ENCODE measurements at regions not wholly inside any gene's neighbourhood (a gene's known extent, or its start where the extent isn't known, plus 50 kb on each side); places are given as distances from the start of the nearest gene placed in this dataset.

DNA sequence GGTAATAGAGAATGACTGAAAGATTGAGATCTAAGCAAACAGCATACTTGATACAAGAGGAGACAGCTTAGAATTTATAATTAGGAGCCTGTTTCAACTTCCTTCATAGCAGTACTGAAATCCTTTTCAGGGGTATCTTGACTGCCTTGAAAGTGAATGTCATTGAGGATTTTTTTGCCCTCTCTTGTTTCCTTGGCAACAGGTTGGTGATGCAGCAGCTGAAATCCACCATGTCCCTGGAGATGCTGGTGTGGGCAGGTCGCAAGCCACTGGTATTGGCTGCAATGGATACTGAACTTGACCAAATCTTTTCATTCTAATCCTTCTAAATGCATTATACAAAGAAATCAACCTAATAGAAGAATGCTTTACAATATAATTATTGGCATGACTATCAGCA, 59.3 kb upstream of the GAP43 start:
- no CpG with 5 or more reads among the region's 1 CpG for WGBS, 2 experiments (ENCODE audit: extremely low coverage in 2 of 2, insufficient read length in 1 of 2)
- in situ Hi-C loops (cut with MboI; ENCODE audit: low sequenced_read_pairs) = no loop called here

More for the DNA sequence above, 59.3 kb upstream of the GAP43 start:
- no peak overlapping the region for H2AK9ac ChIP-seq (replicated peaks; ENCODE audit: low read depth, low read length, poor library complexity)
- H2BK20ac ChIP-seq (ENCODE audit: low read depth, low read length) = no peak overlapping the region
- H2AK5ac ChIP-seq (ENCODE audit: low read depth, low read length) = no peak overlapping the region
- H4K8ac ChIP-seq (ENCODE audit: low read depth in 2 of 2, low read length in 2 of 2) = no peak overlapping the region
- H3K56ac ChIP-seq (ENCODE audit: extremely low read depth, insufficient read depth, low read length) = no peak overlapping the region
- H4K20me1 ChIP-seq (ENCODE audit: insufficient read depth, low read length) = no peaks in the 10 kb centered on the region
- H3K14ac ChIP-seq (replicated peaks; ENCODE audit: low read depth, low read length) = no peak overlapping the region
- H3K79me1 ChIP-seq (ENCODE audit: low read depth in 1 of 2, low read length in 2 of 2) = no peaks in the 10 kb centered on the region
- H4K5ac ChIP-seq (ENCODE audit: low read depth, low read length) = no peak overlapping the region
- H3K4me2 ChIP-seq (ENCODE audit: low read depth, low read length) = no peak overlapping the region
- POLR2A ChIA-PET (ENCODE audit: unreplicated experiment) = no interaction called here
- no peak overlapping the region for H3K27ac ChIP-seq (ENCODE audit: insufficient read depth, low read length)
- TF ChIP-seq POLR2A (IDR thresholded peaks at IDR 0.05; ENCODE audit: low read depth, low read length) = no peak
- TF ChIP-seq BHLHE40 (IDR thresholded peaks at IDR 0.05; ENCODE audit: low read depth, low read length) = no peak
- no peak for TF ChIP-seq RCOR1 (IDR thresholded peaks at IDR 0.05; ENCODE audit: insufficient replicate concordance, low read length)
- TF ChIP-seq RFX5 (IDR thresholded peaks at IDR 0.05; ENCODE audit: low read depth, low read length) = no peak
- TF ChIP-seq FOS (IDR thresholded peaks at IDR 0.05; ENCODE audit: low read depth, low read length) = no peak
- TF ChIP-seq CEBPB (IDR thresholded peaks at IDR 0.05; ENCODE audit: low read depth, low read length) = no peak
- TF ChIP-seq, protein P1, sequence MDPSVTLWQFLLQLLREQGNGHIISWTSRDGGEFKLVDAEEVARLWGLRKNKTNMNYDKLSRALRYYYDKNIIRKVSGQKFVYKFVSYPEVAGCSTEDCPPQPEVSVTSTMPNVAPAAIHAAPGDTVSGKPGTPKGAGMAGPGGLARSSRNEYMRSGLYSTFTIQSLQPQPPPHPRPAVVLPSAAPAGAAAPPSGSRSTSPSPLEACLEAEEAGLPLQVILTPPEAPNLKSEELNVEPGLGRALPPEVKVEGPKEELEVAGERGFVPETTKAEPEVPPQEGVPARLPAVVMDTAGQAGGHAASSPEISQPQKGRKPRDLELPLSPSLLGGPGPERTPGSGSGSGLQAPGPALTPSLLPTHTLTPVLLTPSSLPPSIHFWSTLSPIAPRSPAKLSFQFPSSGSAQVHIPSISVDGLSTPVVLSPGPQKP (IDR thresholded peaks at IDR 0.05; ENCODE audit: borderline replicate concordance, low read depth, low read length) = no peak
- TF ChIP-seq, protein P2, sequence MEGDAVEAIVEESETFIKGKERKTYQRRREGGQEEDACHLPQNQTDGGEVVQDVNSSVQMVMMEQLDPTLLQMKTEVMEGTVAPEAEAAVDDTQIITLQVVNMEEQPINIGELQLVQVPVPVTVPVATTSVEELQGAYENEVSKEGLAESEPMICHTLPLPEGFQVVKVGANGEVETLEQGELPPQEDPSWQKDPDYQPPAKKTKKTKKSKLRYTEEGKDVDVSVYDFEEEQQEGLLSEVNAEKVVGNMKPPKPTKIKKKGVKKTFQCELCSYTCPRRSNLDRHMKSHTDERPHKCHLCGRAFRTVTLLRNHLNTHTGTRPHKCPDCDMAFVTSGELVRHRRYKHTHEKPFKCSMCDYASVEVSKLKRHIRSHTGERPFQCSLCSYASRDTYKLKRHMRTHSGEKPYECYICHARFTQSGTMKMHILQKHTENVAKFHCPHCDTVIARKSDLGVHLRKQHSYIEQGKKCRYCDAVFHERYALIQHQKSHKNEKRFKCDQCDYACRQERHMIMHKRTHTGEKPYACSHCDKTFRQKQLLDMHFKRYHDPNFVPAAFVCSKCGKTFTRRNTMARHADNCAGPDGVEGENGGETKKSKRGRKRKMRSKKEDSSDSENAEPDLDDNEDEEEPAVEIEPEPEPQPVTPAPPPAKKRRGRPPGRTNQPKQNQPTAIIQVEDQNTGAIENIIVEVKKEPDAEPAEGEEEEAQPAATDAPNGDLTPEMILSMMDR (conservative IDR thresholded peaks at IDR 0.05; ENCODE audit: low read depth, low read length) = no peak
- no peak for TF ChIP-seq CHD1 (IDR thresholded peaks at IDR 0.05; ENCODE audit: low read depth, low read length)
- TF ChIP-seq SMC3 (IDR thresholded peaks at IDR 0.05; ENCODE audit: low read depth, low read length) = no peak
- no peak for TF ChIP-seq RAD21 (IDR thresholded peaks at IDR 0.05; ENCODE audit: low read length)
- no peak for TF ChIP-seq NFE2L2 (IDR thresholded peaks at IDR 0.05; ENCODE audit: low read depth, low read length)
- TF ChIP-seq, protein P3, sequence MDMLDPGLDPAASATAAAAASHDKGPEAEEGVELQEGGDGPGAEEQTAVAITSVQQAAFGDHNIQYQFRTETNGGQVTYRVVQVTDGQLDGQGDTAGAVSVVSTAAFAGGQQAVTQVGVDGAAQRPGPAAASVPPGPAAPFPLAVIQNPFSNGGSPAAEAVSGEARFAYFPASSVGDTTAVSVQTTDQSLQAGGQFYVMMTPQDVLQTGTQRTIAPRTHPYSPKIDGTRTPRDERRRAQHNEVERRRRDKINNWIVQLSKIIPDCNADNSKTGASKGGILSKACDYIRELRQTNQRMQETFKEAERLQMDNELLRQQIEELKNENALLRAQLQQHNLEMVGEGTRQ (IDR thresholded peaks at IDR 0.05; ENCODE audit: low read depth, low read length) = no peak
- TF ChIP-seq MAZ (IDR thresholded peaks at IDR 0.05; ENCODE audit: borderline replicate concordance, low read depth, low read length) = no peak
- no peak for TF ChIP-seq MAFK (IDR thresholded peaks at IDR 0.05; ENCODE audit: low read depth, low read length)
- no peak for TF ChIP-seq MXI1 (IDR thresholded peaks at IDR 0.05; ENCODE audit: borderline replicate concordance, low read depth, low read length)
- no peak overlapping the region for H4K91ac ChIP-seq (ENCODE audit: insufficient read depth, low read depth, low read length)
- no peaks in the 10 kb centered on the region for H3K4me1 ChIP-seq (ENCODE audit: control insufficient read depth, insufficient read depth, low read length)
- no peak for DNase-seq
- CTCF ChIA-PET = no interaction called here
- H2BK120ac ChIP-seq (ENCODE audit: low read depth, low read length) = no peak overlapping the region
- no TSS peak for BruUV-seq (replicated peaks)
- H3K9me1 ChIP-seq (ENCODE audit: insufficient read depth, low read length) = no peaks in the 10 kb centered on the region
- H3K4me3 ChIP-seq (ENCODE audit: insufficient read depth, low read depth, low read length) = no peak overlapping the region
- H3K36me3 ChIP-seq (ENCODE audit: control insufficient read depth, insufficient read depth, low read length) = no peaks in the 10 kb centered on the region
- no peak for ATAC-seq (ENCODE audit: low read depth)
- no peak overlapping the region for H3K4ac ChIP-seq (ENCODE audit: low read depth, low read length)
- no peak overlapping the region for H3K18ac ChIP-seq (ENCODE audit: low read depth, low read length)
- H3K23ac ChIP-seq (ENCODE audit: low read depth, low read length) = no peak overlapping the region
- dilution Hi-C loops (cut with HindIII; ENCODE audit: low sequenced_read_pairs, unreplicated experiment) (no loop called here), intact Hi-C loops (cut with micrococcal nuclease) (no loop called here)
- no peak overlapping the region for H2AFZ ChIP-seq (replicated peaks; ENCODE audit: low read length, poor library complexity)
- H2BK5ac ChIP-seq (ENCODE audit: low read depth, low read length, poor library complexity, severe bottlenecking) = no peak overlapping the region
- H3K9ac ChIP-seq (ENCODE audit: low read depth, low read length) = no peak overlapping the region
- H2BK15ac ChIP-seq (ENCODE audit: low read depth, low read length) = no peak overlapping the region
- peaks cover 4% of the 10 kb centered on the region; the same call in 1 of the 2 replicates for H3K27me3 ChIP-seq (ENCODE audit: control insufficient read depth, insufficient read depth, low read length)
- H3K9me3 ChIP-seq (ENCODE audit: control insufficient read depth, insufficient read depth, low read length) = no peaks in the 10 kb centered on the region
